ENCODE measurements at regions not wholly inside any gene's neighbourhood (a gene's known extent, or its start where the extent isn't known, plus 50 kb on each side); places are given as distances from the start of the nearest gene placed in this dataset.

GRCh38 chr5:124377386-124377785 lies 369.1 kb downstream of the ZNF608 start:
- TF ChIP-seq CTCF (IDR thresholded peaks at IDR 0.05) (no peak), POLR2A (IDR thresholded peaks at IDR 0.05) (no peak)

Data from lower leg skin (tissue), 3 donors.